Activated T-helper 17 cell treated with anti-CD3 and anti-CD28 coated beads, Interleukin-2, amount 50 U/mL, for 72 hours (primary cell): ENCODE measurements at regions not wholly inside any gene's neighbourhood (a gene's known extent, or its start where the extent isn't known, plus 50 kb on each side); places are given as distances from the start of the nearest gene placed in this dataset.
A peak's percentile ranks its signal among the peaks of the same experiment; 100 is the strongest.

Source experiments
- ATAC-seq: fragments of 150-1000 bp; cut with Tn5 transposase; replicated peaks from 2 replicates; pipeline ENCODE4 v1.10.0; 2021; ENCODE audit warnings: mild to moderate bottlenecking, moderate library complexity
- H3K27ac Mint-ChIP-seq: one replicate; pipeline ENCODE4 v1.8.0; 2022; ENCODE audit warnings: mixed read lengths
- H3K27me3 Mint-ChIP-seq: one replicate; pipeline ENCODE4 v1.8.0; 2022; ENCODE audit warnings: mixed read lengths
- H3K36me3 Mint-ChIP-seq: one replicate; pipeline ENCODE4 v1.8.0; 2022; ENCODE audit warnings: low read depth, mild to moderate bottlenecking, mixed read lengths
- H3K4me1 Mint-ChIP-seq: one replicate; pipeline ENCODE4 v1.8.0; 2022; ENCODE audit warnings: mixed read lengths
- H3K4me3 Mint-ChIP-seq: one replicate; pipeline ENCODE4 v1.8.0; 2022; ENCODE audit warnings: mild to moderate bottlenecking, mixed read lengths
- H3K9me3 Mint-ChIP-seq: one replicate; pipeline ENCODE4 v1.8.0; 2022; ENCODE audit warnings: mixed read lengths

DNA sequence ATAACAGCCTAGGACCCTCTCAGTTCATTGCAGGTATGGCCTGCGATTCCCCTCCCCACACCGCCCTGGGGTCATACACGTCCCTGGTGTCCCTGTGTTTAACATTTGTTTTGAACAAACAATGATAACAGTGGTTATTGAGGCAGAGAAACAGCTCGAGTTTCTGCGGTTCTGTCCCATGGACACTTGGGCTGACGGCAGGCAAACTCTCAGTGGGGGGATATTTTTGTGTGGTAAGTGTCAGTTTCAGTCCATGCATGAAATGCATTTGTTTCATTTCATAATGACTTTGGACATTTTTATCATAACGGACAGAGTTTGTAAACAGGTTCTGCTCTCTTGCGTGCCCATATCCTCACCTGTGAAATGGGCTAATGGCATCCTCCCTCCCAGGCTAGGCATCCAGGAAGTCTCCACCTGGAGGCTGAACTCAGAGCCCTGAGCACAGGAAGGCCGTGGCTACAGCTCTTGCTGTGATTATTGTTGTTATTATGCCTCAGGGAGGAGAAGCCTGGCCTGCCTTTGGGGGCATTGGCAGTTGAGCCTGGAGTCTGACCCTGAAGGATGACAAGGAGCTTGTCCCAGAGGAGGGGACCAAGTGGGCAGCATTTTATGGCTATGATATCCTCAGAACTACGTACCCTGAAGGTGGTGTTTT, 190.9 kb downstream of the GADD45G start:
- no peaks in the 10 kb centered on the region for H3K36me3 Mint-ChIP-seq
- H3K27ac Mint-ChIP-seq = no peak overlapping the region
- H3K9me3 Mint-ChIP-seq = no peaks in the 10 kb centered on the region
- no peak for ATAC-seq
- H3K4me1 Mint-ChIP-seq = peaks cover 2% of the 10 kb centered on the region
- no peak overlapping the region for H3K4me3 Mint-ChIP-seq
- H3K27me3 Mint-ChIP-seq = no peaks in the 10 kb centered on the region

- Mint-ChIP-seq H3K36me3 (no peaks in the 10 kb centered on the region), H3K4me3 (no peak overlapping the region), H3K27ac (no peak overlapping the region), H3K4me1 (no peaks in the 10 kb centered on the region), H3K27me3 (no peaks in the 10 kb centered on the region), H3K9me3 (no peaks in the 10 kb centered on the region)
- no peak for ATAC-seq
These were observed 191.8 kb downstream of the GADD45G start for GRCh38 chr9:89796606-89797005.

- Mint-ChIP-seq H3K4me3 (no peak overlapping the region), H3K4me1 (no peaks in the 10 kb centered on the region), H3K27me3 (no peaks in the 10 kb centered on the region), H3K27ac (no peak overlapping the region), H3K9me3 (no peaks in the 10 kb centered on the region), H3K36me3 (no peaks in the 10 kb centered on the region)
- no peak for ATAC-seq
These were observed 192.4 kb downstream of the GADD45G start for GRCh38 chr9:89797255-89797654.

- H3K36me3 Mint-ChIP-seq = no peaks in the 10 kb centered on the region
- ATAC-seq = no peak
- no peaks in the 10 kb centered on the region for H3K4me1 Mint-ChIP-seq
- H3K9me3 Mint-ChIP-seq = no peaks in the 10 kb centered on the region
- no peak overlapping the region for H3K27ac Mint-ChIP-seq
- H3K4me3 Mint-ChIP-seq = no peak overlapping the region
- H3K27me3 Mint-ChIP-seq = no peaks in the 10 kb centered on the region
These were observed 193.2 kb downstream of the GADD45G start for GRCh38 chr9:89797937-89798455.

- H3K27me3 Mint-ChIP-seq = no peaks in the 10 kb centered on the region
These were observed 193.8 kb downstream of the GADD45G start for GRCh38 chr9:89798547-89799120.

DNA sequence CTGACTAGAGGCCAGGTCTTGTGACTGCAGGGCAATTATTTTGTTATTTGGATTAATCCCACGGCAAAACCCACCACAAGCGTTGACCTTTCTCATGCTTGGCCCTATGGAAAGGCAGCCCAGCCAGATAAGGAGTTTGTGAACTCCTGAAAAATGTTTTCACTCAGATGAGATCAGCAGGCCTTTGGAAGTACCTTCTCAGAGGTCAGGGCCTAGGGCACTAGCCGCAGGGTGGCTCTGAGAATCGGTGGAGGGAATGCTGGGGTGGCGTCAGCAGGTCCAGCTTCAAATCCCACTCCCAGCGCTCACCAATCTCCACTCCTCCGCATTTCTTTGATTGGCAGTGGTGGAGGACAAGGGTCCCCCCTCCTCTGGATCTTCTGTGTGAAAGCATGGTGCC, 194.4 kb downstream of the GADD45G start:
- Mint-ChIP-seq H3K36me3 (no peaks in the 10 kb centered on the region), H3K9me3 (no peaks in the 10 kb centered on the region), H3K27me3 (no peaks in the 10 kb centered on the region), H3K4me1 (no peaks in the 10 kb centered on the region), H3K27ac (no peak overlapping the region), H3K4me3 (no peak overlapping the region)
- ATAC-seq = no peak

More at GRCh38 chr9:89798547-89799120, 193.8 kb downstream of the GADD45G start:
- no peak overlapping the region for H3K4me3 Mint-ChIP-seq
- no peaks in the 10 kb centered on the region for H3K36me3 Mint-ChIP-seq
- H3K4me1 Mint-ChIP-seq = no peaks in the 10 kb centered on the region
- H3K9me3 Mint-ChIP-seq = no peaks in the 10 kb centered on the region
- no peak overlapping the region for H3K27ac Mint-ChIP-seq
- no peak for ATAC-seq

- no peak overlapping the region for H3K27ac Mint-ChIP-seq
- no peaks in the 10 kb centered on the region for H3K9me3 Mint-ChIP-seq
- no peaks in the 10 kb centered on the region for H3K36me3 Mint-ChIP-seq
- no peak for ATAC-seq
- H3K4me1 Mint-ChIP-seq = peaks cover 5% of the 10 kb centered on the region
- no peaks in the 10 kb centered on the region for H3K27me3 Mint-ChIP-seq
- no peak overlapping the region for H3K4me3 Mint-ChIP-seq
These were observed 195.0 kb downstream of the GADD45G start for GRCh38 chr9:89799766-89800165.

- no peak for ATAC-seq
- Mint-ChIP-seq H3K4me3 (no peak overlapping the region), H3K9me3 (no peaks in the 10 kb centered on the region), H3K27me3 (no peaks in the 10 kb centered on the region), H3K4me1 (peaks cover 7% of the 10 kb centered on the region), H3K36me3 (no peaks in the 10 kb centered on the region), H3K27ac (no peak overlapping the region)
These were observed 196.5 kb downstream of the GADD45G start for GRCh38 chr9:89801341-89801740.

DNA sequence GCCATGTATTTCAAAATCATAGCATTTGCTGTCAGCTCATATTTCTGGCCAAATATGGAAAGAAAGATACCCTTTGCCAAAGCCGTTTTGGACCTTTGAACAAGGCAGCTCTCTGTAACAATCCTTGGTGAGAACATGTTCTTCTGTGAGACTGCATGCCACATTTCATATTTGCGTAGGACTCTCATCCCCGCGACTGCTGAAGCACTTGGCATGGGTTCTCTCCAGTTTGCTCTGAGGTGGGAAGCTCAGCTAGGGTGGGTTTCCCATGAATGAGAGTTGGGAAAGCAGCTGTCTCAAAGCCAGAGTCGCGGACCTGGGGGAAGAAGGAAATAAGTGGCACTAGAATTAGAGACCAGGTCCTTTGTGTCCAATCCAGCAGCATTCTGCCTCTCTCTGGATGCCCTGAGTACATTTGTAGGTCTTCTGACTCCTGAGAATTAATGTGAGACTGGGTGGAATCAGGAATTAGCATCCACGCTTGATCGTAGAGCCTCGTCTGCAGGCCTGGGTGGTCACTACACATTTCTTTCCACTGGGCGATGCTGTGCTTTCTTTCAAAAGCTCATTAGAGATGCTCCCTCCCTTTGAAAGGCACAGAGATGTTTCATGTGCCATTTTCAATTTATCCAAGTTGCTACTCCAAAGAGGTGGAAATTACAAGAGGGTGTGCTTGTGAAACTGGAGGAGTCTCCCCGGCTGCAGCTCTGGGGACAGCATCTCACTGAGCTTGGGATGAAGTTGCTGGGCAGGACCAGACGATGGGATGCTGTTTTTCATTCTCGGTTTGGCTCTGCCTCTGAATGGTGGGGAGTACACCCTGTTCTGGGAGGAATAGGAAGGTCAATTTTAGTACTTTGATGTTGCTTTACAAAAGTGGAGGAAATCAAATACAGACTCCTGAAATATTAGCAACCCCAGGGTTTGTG, 197.2 kb downstream of the GADD45G start:
- Mint-ChIP-seq H3K4me1 (peaks cover 7% of the 10 kb centered on the region), H3K36me3 (no peaks in the 10 kb centered on the region), H3K27ac (no peak overlapping the region), H3K4me3 (no peak overlapping the region), H3K9me3 (no peaks in the 10 kb centered on the region), H3K27me3 (no peaks in the 10 kb centered on the region)
- no peak for ATAC-seq

DNA sequence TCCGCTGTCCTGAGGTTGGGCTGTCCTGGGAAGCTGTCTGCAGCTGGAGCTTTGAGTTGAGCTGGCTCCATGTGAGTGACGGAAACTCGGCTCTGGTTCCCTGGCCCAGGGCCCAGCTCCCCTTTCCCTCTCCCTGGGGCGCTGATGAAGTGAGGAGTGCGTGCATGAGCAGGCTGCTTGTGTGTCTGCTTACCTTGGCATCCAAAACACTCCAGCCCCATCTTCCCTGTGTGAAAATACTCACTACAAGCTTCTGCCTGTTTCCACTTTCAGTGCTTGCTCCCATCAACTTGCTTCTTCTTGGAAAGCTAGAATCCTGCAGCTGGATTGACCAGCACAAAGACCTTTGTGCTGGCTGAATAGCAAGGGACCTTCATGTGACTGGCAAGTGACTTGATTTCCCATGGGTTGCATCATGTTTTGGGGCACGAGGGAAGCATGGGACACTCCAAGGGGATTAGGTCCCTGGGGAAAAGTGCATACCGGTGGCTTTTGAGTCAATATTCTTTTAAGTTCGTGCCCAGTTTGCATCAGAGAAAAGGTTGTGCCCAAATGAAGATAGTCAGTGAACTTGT, 198.1 kb downstream of the GADD45G start:
- no peak for ATAC-seq
- Mint-ChIP-seq H3K4me1 (peaks cover 7% of the 10 kb centered on the region), H3K27me3 (no peaks in the 10 kb centered on the region), H3K27ac (no peak overlapping the region), H3K9me3 (no peaks in the 10 kb centered on the region), H3K36me3 (no peaks in the 10 kb centered on the region), H3K4me3 (no peak overlapping the region)

- no peak overlapping the region for H3K27ac Mint-ChIP-seq
- H3K4me1 Mint-ChIP-seq = peaks cover 7% of the 10 kb centered on the region
- H3K36me3 Mint-ChIP-seq = no peaks in the 10 kb centered on the region
- H3K9me3 Mint-ChIP-seq = no peaks in the 10 kb centered on the region
- H3K4me3 Mint-ChIP-seq = no peak overlapping the region
- no peak for ATAC-seq
- H3K27me3 Mint-ChIP-seq = no peaks in the 10 kb centered on the region
These were observed 198.6 kb downstream of the GADD45G start for GRCh38 chr9:89803403-89803802.

DNA sequence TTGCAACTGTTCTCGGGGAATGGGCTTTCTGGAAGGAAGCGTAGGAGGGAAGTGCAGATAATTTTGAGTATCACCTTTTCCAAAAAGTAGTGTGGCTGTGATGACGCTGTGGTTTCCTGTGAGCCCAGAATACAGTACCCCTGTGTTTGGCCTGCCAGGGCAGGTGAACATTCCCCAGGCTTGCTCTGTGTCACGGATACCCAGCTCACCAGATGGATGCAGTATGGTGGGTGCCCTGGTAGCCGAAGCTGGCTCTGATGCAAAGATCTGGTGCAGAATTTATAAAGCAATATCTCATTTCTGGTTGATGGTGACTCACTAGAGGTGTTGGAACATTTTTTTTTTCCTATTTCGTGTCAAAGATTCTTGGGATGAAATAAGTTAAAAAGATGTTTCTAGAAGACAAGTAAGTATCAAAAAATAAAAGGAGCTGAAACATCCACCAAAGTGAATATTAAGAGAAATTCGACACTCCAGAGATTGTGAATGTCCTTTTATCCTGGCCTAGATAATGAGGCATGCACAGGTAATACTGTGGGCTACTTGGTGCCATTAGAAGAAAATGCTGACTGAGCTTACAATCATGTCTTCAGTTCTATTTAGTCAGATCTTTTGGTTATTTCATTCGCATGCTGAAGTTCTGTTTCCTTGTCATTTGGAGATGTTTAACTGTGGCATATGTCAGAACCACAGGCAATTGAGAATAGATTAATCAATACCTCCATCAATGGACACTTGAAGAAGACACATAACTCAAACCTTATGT, 200.1 kb downstream of the GADD45G start:
- H3K4me1 Mint-ChIP-seq = peaks cover 7% of the 10 kb centered on the region
- H3K4me3 Mint-ChIP-seq = no peak overlapping the region
- H3K27me3 Mint-ChIP-seq = no peaks in the 10 kb centered on the region
- H3K36me3 Mint-ChIP-seq = no peaks in the 10 kb centered on the region
- no peak overlapping the region for H3K27ac Mint-ChIP-seq
- peak; percentile 38 for ATAC-seq
- no peaks in the 10 kb centered on the region for H3K9me3 Mint-ChIP-seq

DNA sequence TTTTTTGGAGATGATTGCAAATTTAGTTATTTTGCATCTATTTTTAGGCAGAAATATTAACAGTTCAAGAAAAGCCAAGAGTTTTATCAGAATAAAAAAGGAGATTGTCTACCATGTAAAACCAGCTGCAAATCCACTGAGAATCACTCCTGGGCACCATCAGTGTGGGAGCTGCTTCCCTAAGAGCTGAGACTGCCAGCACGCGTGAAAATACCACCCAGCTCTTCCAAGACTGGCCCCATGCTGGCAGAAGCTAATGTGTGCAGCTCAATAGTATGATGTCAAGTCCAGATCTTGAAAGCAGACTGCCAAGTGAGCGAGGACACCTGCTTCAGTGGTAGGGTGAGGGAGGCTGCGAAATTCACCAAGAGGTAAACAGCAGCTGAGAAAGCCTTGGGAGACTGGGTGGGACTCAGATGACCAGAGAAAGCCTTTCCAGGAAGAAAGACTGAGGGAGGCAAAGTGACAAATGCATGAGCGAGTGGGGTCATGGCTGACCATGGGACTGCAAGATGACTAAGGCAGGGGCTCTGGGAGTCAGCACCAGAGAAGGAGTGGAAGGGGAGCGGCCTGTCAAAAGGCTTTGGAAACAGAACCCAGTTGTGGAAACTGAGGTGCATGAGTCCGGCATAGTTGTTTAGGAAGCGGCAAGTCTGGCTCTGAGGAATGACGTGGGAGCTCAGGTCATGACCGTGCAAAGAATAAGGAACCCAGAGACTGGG, 200.9 kb downstream of the GADD45G start:
- no peaks in the 10 kb centered on the region for H3K27me3 Mint-ChIP-seq
- H3K9me3 Mint-ChIP-seq = no peaks in the 10 kb centered on the region
- H3K4me3 Mint-ChIP-seq = no peak overlapping the region
- H3K4me1 Mint-ChIP-seq = peaks cover 7% of the 10 kb centered on the region
- H3K36me3 Mint-ChIP-seq = no peaks in the 10 kb centered on the region
- ATAC-seq = no peak
- no peak overlapping the region for H3K27ac Mint-ChIP-seq
